ENCODE measurements at regions not wholly inside any gene's neighbourhood (a gene's known extent, or its start where the extent isn't known, plus 50 kb on each side); places are given as distances from the start of the nearest gene placed in this dataset.

DNA sequence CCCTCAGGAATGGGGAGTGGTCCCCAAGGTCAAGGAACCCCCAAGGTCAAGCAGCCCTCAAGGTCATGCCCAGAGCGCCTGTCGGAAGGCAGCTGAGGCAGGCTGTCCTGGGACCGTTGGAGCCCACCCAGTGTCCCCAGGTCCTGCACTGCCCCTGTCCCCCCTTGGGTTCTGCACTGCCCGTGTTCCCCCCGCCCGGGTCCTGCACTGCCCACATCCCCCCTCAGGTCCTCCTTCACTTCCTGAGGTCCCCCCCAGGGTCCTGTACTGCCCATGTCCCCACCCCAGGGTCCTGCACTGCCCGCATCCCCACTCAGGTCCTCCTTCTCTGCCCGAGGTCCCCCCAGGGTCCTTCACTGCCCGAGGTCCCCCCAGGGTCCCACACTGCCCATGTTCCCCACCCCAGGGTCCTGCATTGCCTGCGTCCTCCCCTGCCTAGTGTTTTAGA, 1073.0 kb downstream of the BRD1 start:
- no peak overlapping the region for H2AFZ ChIP-seq (ENCODE audit: low read depth, low read length, poor library complexity, severe bottlenecking)
- intact Hi-C loops (cut with micrococcal nuclease) = no loop called here
- TF ChIP-seq CEBPB (IDR thresholded peaks at IDR 0.05; ENCODE audit: low read depth) (no peak), CBX3 (IDR thresholded peaks at IDR 0.05; ENCODE audit: low read depth) (no peak), POLR2AphosphoS5 (IDR thresholded peaks at IDR 0.05; ENCODE audit: low read depth, low read length) (no peak), POLR2A (IDR thresholded peaks at IDR 0.05; ENCODE audit: borderline replicate concordance, extremely low read depth, insufficient read depth, insufficient read length) (no peak), JUND (IDR thresholded peaks at IDR 0.05) (no peak), ZFX (IDR thresholded peaks at IDR 0.05) (no peak), RAD21 (IDR thresholded peaks at IDR 0.05; ENCODE audit: low read depth) (no peak), EGR1 (IDR thresholded peaks at IDR 0.05; ENCODE audit: low read depth) (no peak)
- TF ChIP-seq, protein P1, sequence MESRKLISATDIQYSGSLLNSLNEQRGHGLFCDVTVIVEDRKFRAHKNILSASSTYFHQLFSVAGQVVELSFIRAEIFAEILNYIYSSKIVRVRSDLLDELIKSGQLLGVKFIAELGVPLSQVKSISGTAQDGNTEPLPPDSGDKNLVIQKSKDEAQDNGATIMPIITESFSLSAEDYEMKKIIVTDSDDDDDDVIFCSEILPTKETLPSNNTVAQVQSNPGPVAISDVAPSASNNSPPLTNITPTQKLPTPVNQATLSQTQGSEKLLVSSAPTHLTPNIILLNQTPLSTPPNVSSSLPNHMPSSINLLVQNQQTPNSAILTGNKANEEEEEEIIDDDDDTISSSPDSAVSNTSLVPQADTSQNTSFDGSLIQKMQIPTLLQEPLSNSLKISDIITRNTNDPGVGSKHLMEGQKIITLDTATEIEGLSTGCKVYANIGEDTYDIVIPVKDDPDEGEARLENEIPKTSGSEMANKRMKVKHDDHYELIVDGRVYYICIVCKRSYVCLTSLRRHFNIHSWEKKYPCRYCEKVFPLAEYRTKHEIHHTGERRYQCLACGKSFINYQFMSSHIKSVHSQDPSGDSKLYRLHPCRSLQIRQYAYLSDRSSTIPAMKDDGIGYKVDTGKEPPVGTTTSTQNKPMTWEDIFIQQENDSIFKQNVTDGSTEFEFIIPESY (IDR thresholded peaks at IDR 0.05; ENCODE audit: extremely low read depth, insufficient replicate concordance, low read length) = no peak
- TF ChIP-seq, protein P2, sequence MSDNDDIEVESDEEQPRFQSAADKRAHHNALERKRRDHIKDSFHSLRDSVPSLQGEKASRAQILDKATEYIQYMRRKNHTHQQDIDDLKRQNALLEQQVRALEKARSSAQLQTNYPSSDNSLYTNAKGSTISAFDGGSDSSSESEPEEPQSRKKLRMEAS (IDR thresholded peaks at IDR 0.05) = no peak
- H4K20me1 ChIP-seq (ENCODE audit: insufficient read depth) = no peaks in the 10 kb centered on the region
- no TSS peak for BruUV-seq (replicated peaks)
- no peaks in the 10 kb centered on the region for H3K9me2 ChIP-seq (ENCODE audit: insufficient read depth)
- no peak overlapping the region for H3K27ac ChIP-seq (ENCODE audit: low read depth, low read length)
- H3K79me2 ChIP-seq (ENCODE audit: insufficient read depth, low read length) = no peaks in the 10 kb centered on the region
- H3K9ac ChIP-seq (ENCODE audit: low read length) = no peak overlapping the region
- H3K27me3 ChIP-seq (ENCODE audit: insufficient read depth, low read length) = no peaks in the 10 kb centered on the region
- ChIA-PET CTCF (no interaction called here), RAD21 (ENCODE audit: low non-redundant PET in 1 of 2, low total read pairs in 2 of 2, uncharacterized antibody in 2 of 2, unreplicated experiment in 2 of 2) (no interaction called here), POLR2A (no interaction called here)
- no peaks in the 10 kb centered on the region for H3K36me3 ChIP-seq (ENCODE audit: control insufficient read depth in 1 of 2, insufficient read depth in 2 of 2, low read length in 2 of 2)
- H3K9me3 ChIP-seq (ENCODE audit: control insufficient read depth in 1 of 2, insufficient read depth in 1 of 2, low read depth in 1 of 2, low read length in 2 of 2) = no peaks in the 10 kb centered on the region
- no peak overlapping the region for H3K4me3 ChIP-seq (replicated peaks in 1 of 2; ENCODE audit: low read depth in 1 of 2, low read length in 2 of 2)
- no peak for ATAC-seq
- H3K4me1 ChIP-seq (ENCODE audit: control insufficient read depth in 1 of 2, insufficient read depth in 2 of 2, low read length in 2 of 2) = no peaks in the 10 kb centered on the region
- DNase-seq (ENCODE audit: low read depth, low spot score) = no peak
- no peak overlapping the region for H3K4me2 ChIP-seq (ENCODE audit: low read length)
